Hematopoietic multipotent progenitor cell treated with erythropoietin and hydrocortisone succinate and interleukin-3 and kit ligand, for 8 days (in vitro differentiated cells): ENCODE measurements at regions not wholly inside any gene's neighbourhood (a gene's known extent, or its start where the extent isn't known, plus 50 kb on each side); places are given as distances from the start of the nearest gene placed in this dataset.

Experiments
- DNase-seq: peaks from one replicate; pipeline ENCODE4 v3.0.0-alpha.2; 2015

DNA sequence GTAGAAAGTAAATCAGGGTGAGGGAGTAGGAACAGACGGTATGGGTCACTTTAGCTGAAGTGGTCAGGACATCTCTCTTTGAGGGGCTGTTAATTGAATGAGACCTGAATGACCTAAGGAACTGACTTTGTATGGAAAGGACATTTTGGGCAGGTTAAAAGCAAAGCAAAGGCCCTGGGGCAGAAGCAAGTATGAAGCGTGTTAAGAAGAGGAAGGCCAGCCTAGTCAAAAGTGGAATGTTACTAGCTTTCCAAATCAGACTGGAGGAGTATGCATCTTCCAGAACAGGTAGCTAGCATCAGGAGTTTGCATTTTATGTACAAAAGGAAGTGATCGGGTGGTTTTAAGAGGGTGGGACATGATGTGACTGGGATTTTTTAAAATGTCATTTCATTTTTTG, 70.9 kb upstream of the PCGF5 start:
- no peak for DNase-seq

GRCh38 chr10:91150631-91151030, 69.8 kb upstream of the PCGF5 start:
- peak; percentile 25 for DNase-seq

DNA sequence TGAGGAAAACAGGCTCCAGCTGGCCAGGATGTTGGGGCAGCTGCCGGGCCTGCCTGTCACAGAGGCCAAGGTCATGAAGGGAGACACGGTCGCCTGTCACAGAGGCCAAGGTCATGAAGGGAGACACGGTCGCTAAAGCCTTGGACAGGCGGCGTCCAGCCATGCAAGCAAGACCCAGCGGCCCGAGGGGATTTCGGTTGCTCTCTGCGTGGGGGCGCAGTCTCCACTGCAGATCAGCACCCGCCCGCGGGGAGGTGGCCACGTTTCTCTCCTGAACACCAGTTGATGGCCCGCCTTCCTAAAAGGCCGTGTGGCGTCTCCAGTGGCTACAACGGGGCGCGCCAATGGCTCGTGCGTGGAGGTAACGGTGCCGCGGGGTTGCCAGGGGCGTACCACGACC, 67.0 kb upstream of the PCGF5 start:
- DNase-seq: no peak

- DNase-seq: no peak
These were observed 65.6 kb upstream of the PCGF5 start for GRCh38 chr10:91154842-91155241.

DNA sequence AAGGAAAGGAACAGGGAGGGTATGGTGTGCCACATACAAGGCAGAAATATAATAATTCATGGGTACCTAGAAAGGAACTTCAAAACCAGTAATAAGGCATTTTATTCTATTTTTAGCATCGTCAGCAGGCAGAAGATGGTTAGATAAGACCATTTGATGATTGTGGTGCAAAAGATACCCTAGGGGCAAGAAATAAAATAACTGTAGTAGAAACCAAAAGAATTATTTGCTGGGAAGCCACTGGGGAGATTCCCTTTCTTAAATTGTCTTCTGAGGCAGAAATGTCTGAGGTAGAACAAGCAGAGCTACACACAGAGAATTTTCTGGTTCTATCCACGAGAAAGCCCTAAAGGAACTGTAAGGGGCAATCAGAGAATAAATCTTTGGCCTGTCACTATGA, 64.3 kb upstream of the PCGF5 start:
- DNase-seq: no peak

GRCh38 chr10:91159254-91159783, 61.1 kb upstream of the PCGF5 start:
- no peak for DNase-seq

DNA sequence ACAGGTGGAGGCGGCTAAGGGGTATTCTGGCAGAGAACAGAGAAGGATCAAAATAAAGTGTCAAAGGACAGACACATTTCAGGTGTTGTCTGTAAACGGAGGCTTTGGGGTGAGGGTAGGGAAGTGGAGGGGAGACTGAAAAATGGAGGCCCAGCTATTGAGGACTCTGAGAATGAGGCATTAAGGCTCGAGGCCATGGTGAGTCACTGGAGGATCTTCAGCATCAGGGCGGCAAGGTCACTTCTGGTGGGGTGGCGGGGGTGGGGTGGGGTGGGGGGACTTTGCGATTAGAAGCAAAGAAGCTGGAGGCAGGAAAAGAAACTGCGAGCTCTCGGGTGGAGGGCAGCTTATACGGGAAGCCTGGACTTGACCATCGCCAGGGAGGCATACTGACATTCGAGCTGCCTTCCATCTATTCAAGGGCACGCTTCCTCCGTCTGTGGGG, 58.4 kb upstream of the PCGF5 start:
- peak; percentile 26 for DNase-seq

- peak; percentile 64 for DNase-seq
These were observed 57.8 kb upstream of the PCGF5 start for GRCh38 chr10:91162495-91163268.

DNA sequence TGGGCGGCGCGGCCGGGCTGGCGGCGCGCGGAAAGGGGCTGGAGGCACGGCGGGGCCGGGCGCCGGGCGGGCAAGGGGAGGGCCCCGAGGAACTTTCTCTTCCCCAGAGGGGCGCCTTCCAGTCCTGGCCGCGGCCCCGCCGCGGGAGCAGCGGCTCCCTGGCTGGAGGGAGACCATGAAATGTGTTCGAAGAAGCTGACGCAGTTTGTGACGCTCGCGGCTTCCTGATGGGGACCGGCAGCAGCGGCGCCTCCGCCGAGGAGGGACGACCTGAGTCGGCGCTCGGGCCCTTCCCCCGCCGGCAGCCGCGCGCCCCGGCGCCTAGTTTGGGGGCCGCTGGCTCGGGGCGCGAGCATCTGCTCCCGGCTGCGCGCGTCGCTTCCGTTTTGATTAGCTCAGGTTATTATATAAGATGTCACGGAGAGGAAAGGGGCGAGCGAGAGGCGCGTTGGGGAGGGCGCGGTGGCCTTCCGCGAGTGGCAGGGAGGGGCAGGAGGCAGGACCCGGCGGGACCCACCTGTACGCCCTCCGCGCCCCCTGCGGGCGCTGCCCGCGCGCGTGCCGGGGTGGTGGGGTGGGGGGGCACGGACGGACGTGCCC, 57.1 kb upstream of the PCGF5 start:
- peak; percentile 61 for DNase-seq

DNA sequence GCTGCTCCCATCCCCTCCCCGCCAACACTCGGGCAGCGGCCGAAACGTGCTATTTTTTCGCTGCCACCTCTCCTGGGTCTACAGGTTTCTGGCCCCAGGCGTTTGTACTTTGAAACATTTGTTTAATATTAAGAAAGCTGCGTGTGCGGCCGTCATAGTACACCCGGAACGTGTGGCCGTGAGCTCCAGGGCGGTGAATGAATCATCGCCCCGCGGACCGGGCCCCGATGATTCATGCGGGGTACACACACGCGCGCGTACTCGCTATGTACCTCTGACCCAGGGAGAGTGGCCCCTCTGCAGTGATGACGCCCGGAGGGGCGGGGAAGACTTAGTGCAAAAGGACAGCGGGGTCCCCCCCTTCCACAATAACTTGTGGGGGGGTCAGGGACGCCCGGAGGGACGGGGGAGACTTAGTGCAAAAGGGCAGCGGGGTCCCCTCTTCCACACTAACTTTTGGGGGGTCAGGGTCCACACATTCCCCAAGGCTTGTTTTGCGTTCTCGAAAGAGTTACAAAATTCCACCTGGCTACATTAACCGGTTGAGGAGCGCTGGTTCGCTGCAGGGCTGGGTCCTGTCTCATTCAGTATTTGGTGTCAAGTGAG, 56.5 kb upstream of the PCGF5 start:
- DNase-seq: peak; percentile 51

GRCh38 chr10:91164520-91165065, 55.9 kb upstream of the PCGF5 start:
- no peak for DNase-seq

DNA sequence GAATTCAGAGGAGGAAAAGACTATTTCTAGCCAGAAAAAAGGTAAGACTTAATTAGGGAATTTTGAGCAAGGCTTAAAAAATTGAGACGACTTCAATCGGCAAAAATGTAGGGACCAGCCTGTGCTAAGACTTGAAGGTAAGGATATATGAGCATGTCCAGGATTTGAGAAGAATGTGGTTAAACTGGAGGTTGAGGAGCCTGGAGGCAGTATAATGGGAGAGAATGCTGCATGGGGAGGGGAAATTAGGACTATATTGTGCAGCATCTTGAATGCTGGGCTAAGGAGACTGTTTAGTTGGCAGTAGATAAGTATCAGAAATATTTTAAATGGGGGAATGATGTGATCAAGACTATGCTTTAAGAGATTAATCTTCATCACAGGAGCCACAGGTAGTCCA, 53.1 kb upstream of the PCGF5 start:
- no peak for DNase-seq

- no peak for DNase-seq
These were observed 50.0 kb upstream of the PCGF5 start for GRCh38 chr10:91170418-91170817.
